Stimulated activated naive B cell treated with anti-CD40 and anti-IgM and Interleukin-4, amounts not matched to agents 10 μg/mL and 1 μg/mL and 100 μg/mL, for 72 hours (primary cell): ENCODE measurements at regions not wholly inside any gene's neighbourhood (a gene's known extent, or its start where the extent isn't known, plus 50 kb on each side); places are given as distances from the start of the nearest gene placed in this dataset.
A peak's percentile ranks its signal among the peaks of the same experiment; 100 is the strongest.

ENCODE experiments used
- ATAC-seq, 2 donors: fragments of 150-1000 bp; cut with Tn5 transposase; replicated peaks; 2 replicates each; pipeline ENCODE4 v1.10.0; 2021; ENCODE audit warnings: moderate library complexity in 1 of 2
- DNase-seq: peaks from one replicate; pipeline ENCODE4 v3.0.0; 2021
- H3K27ac Mint-ChIP-seq: one replicate; pipeline ENCODE4 v1.8.0; 2022; ENCODE audit warnings: mild to moderate bottlenecking, mixed read lengths
- H3K27me3 Mint-ChIP-seq, 2 donors: one replicate each; pipeline ENCODE4 v1.8.0; 2022; ENCODE audit warnings: mixed read lengths in 2 of 2
- H3K36me3 Mint-ChIP-seq, 2 donors: one replicate each; pipeline ENCODE4 v1.8.0; 2022; ENCODE audit warnings: mixed read lengths in 2 of 2, mild to moderate bottlenecking in 1 of 2
- H3K4me1 Mint-ChIP-seq, 2 donors: one replicate each; pipeline ENCODE4 v1.8.0; 2022; ENCODE audit warnings: mixed read lengths in 2 of 2, mild to moderate bottlenecking in 1 of 2
- H3K4me3 Mint-ChIP-seq, 2 donors: one replicate each; pipeline ENCODE4 v1.8.0; 2022; ENCODE audit warnings: mild to moderate bottlenecking in 2 of 2, mixed read lengths in 2 of 2, moderate library complexity in 1 of 2
- H3K9me3 Mint-ChIP-seq, 2 donors: one replicate each; pipeline ENCODE4 v1.8.0; 2022; ENCODE audit warnings: mixed read lengths in 2 of 2, mild to moderate bottlenecking in 1 of 2

- Mint-ChIP-seq H3K4me1 (peaks cover 40 to 51% of the 10 kb centered on the region in 2 donors), H3K9me3 (no peaks in the 10 kb centered on the region), H3K27ac (no peak overlapping the region), H3K4me3 (no peak overlapping the region), H3K36me3 (no peaks in the 10 kb centered on the region), H3K27me3 (no peaks in the 10 kb centered on the region)
- DNase-seq, result no peak
- peak; percentile 43 to 57 for ATAC-seq
Observed at GRCh38 chr9:90025816-90026215, 421.0 kb downstream of the GADD45G start.

- no peaks in the 10 kb centered on the region for H3K36me3 Mint-ChIP-seq
- peaks cover 34 to 39% of the 10 kb centered on the region in 2 donors for H3K4me1 Mint-ChIP-seq
- no peaks in the 10 kb centered on the region for H3K9me3 Mint-ChIP-seq
- H3K27ac Mint-ChIP-seq, result no peak overlapping the region
- H3K27me3 Mint-ChIP-seq, result no peaks in the 10 kb centered on the region
- DNase-seq (no peak), ATAC-seq (no peak)
- no peak overlapping the region for H3K4me3 Mint-ChIP-seq
Observed at GRCh38 chr9:90027296-90027790, 422.5 kb downstream of the GADD45G start.

DNA sequence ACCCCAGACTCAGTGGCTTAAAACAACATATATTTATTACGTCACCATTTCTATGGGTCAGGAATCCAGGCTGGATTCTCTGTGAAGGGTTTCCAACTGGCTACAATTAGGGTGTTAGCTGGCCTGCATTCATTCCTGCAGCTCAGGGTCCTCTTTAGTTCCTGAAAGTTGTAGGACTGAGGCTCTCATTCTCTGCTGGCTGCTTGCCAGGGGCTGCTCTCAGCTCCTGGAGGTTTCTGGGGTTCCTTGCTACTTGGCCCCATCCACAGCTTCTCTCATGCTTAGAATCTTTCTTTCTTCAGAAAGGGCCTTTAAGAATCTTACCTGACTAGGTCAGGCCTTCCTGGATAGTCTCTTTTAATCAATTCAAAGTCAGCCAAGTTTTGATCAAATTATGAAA lies 424.6 kb downstream of the GADD45G start:
- no peak for ATAC-seq
- Mint-ChIP-seq H3K9me3 (no peaks in the 10 kb centered on the region), H3K27ac (no peak overlapping the region)

GRCh38 chr9:90029996-90030395 lies 425.2 kb downstream of the GADD45G start:
- no peaks in the 10 kb centered on the region for H3K27me3 Mint-ChIP-seq
- no peaks in the 10 kb centered on the region for H3K36me3 Mint-ChIP-seq
- H3K4me3 Mint-ChIP-seq, result no peak overlapping the region
- H3K9me3 Mint-ChIP-seq, result no peaks in the 10 kb centered on the region
- DNase-seq (no peak), ATAC-seq (no peak)
- H3K4me1 Mint-ChIP-seq, result peaks cover 11 to 13% of the 10 kb centered on the region in 2 donors
- no peak overlapping the region for H3K27ac Mint-ChIP-seq

More for the DNA sequence above, 424.6 kb downstream of the GADD45G start:
- Mint-ChIP-seq H3K4me3 (no peak overlapping the region), H3K27me3 (no peaks in the 10 kb centered on the region), H3K4me1 (peaks cover 18 to 19% of the 10 kb centered on the region in 2 donors), H3K36me3 (no peaks in the 10 kb centered on the region)
- no peak for DNase-seq

DNA sequence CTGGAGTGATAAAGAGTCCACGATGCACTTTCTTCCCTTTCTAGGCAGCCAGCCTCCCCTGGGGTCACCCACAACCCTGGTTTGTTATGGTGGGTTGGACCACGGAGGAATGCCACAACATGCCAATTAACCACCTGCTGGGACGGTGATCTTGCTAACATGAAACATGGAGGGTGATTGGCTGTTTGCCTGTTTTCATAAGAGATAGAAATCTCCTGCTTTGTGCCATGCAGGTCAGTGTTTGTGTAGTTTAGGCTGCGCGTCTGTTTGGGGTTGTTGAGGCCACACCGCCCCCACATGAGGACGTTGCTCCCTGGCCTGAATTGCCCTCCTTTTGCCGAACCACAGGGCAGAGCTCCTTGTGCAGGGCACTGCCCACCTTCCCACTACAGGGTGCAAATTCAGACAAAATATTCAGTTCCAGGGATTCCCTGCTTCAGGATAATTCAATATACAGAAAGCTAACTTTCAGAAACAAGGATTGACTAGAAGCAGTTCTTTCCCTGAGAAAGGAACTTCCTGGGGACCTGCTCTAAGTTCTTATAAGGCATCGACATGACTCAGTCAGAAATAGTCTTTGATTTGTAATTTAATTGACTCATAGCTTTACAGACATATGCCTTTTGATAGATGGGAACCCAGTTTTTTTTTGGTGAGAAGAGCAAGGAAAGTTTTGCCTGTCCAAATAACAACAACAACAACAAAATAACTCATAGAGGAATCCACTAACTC lies 427.6 kb downstream of the GADD45G start:
- Mint-ChIP-seq H3K27ac (no peak overlapping the region), H3K9me3 (no peaks in the 10 kb centered on the region), H3K4me1 (peaks cover 0 to 1% of the 10 kb centered on the region in 2 donors), H3K36me3 (no peaks in the 10 kb centered on the region), H3K27me3 (no peaks in the 10 kb centered on the region), H3K4me3 (no peak overlapping the region)
- no peak for ATAC-seq
- no peak for DNase-seq

DNA sequence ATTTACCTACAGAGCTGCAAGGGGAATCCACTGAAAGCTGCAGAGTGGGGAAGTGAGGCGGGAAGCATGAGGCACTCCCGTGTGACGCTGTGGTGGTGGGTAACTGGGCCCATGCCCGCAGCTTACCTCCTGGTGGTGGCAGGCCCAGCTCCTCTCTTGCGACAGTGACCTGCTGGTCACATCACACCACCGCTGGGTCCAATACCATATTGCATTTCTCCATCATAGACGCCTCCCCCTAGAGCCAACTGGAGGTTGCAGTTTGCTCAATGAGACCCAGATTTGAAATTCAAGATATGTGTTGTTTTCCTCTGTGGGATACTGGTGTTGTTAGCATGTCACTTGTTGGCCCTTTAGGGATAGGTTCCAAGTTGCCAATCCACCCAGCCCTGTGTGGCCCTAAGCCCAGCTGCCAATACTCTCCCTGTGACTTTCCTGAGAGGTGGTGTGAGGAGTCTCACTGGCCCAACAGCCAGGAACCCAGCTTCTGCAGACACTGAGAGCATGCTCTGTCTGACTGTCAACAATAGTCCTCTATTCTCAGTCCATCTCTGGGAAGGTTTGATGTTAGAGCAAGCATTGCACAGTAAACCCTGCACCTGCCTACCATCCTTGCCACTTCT lies 428.3 kb downstream of the GADD45G start:
- Mint-ChIP-seq H3K4me3 (no peak overlapping the region), H3K36me3 (no peaks in the 10 kb centered on the region), H3K27me3 (no peaks in the 10 kb centered on the region), H3K4me1 (peaks cover 0 to 1% of the 10 kb centered on the region in 2 donors), H3K9me3 (no peaks in the 10 kb centered on the region), H3K27ac (no peak overlapping the region)
- ATAC-seq (no peak), DNase-seq (no peak)

GRCh38 chr9:90034071-90034470 lies 429.3 kb downstream of the GADD45G start:
- Mint-ChIP-seq H3K4me1 (peaks cover 0 to 1% of the 10 kb centered on the region in 2 donors), H3K27ac (no peak overlapping the region), H3K36me3 (no peaks in the 10 kb centered on the region), H3K9me3 (no peaks in the 10 kb centered on the region), H3K4me3 (no peak overlapping the region), H3K27me3 (no peaks in the 10 kb centered on the region)
- no peak for DNase-seq
- no peak for ATAC-seq

DNA sequence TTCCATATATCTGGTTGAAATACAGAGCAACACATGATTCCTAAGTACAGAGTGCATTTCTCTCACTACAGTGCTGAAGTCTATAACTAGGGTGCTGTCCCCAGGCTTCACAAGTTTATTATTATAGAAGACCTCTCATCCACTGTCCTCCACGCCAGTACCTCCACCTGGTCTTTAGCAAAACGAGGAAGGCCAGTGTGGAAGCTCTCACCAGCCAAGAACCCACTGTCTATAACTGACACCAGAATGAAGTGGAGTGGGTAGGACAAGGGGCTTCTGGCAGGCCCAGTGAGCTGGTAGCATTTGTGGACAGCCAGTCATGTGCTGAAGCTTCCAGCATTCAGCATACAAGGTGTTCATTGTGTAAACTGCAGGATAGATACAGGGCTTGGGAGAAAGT lies 430.7 kb downstream of the GADD45G start:
- H3K27me3 Mint-ChIP-seq, result peaks cover 0 to 6% of the 10 kb centered on the region in 2 donors
- ATAC-seq (no peak), DNase-seq (no peak)
- peaks cover 0 to 1% of the 10 kb centered on the region in 2 donors for H3K4me1 Mint-ChIP-seq
- H3K9me3 Mint-ChIP-seq, result peaks cover 0 to under 1% of the 10 kb centered on the region in 2 donors
- H3K27ac Mint-ChIP-seq, result no peak overlapping the region
- no peaks in the 10 kb centered on the region for H3K36me3 Mint-ChIP-seq
- H3K4me3 Mint-ChIP-seq, result no peak overlapping the region

GRCh38 chr9:90037146-90037797 lies 432.5 kb downstream of the GADD45G start:
- peaks cover 0 to 6% of the 10 kb centered on the region in 2 donors for H3K27me3 Mint-ChIP-seq
- no peak for ATAC-seq

GRCh38 chr9:90038763-90039162 lies 434.0 kb downstream of the GADD45G start:
- H3K9me3 Mint-ChIP-seq, result peaks cover 2 to 5% of the 10 kb centered on the region in 2 donors
- H3K4me3 Mint-ChIP-seq, result no peak overlapping the region
- ATAC-seq, result no peak
- no peak overlapping the region for H3K27ac Mint-ChIP-seq
- peaks cover 0 to 6% of the 10 kb centered on the region in 2 donors for H3K27me3 Mint-ChIP-seq
- peaks cover 0 to 1% of the 10 kb centered on the region in 2 donors for H3K4me1 Mint-ChIP-seq
- DNase-seq, result no peak
- H3K36me3 Mint-ChIP-seq, result no peaks in the 10 kb centered on the region

More at GRCh38 chr9:90037146-90037797, 432.5 kb downstream of the GADD45G start:
- Mint-ChIP-seq H3K36me3 (no peaks in the 10 kb centered on the region), H3K4me3 (no peak overlapping the region), H3K27ac (no peak overlapping the region), H3K4me1 (no peaks in the 10 kb centered on the region), H3K9me3 (peaks cover 2 to 5% of the 10 kb centered on the region in 2 donors)
- no peak for DNase-seq

DNA sequence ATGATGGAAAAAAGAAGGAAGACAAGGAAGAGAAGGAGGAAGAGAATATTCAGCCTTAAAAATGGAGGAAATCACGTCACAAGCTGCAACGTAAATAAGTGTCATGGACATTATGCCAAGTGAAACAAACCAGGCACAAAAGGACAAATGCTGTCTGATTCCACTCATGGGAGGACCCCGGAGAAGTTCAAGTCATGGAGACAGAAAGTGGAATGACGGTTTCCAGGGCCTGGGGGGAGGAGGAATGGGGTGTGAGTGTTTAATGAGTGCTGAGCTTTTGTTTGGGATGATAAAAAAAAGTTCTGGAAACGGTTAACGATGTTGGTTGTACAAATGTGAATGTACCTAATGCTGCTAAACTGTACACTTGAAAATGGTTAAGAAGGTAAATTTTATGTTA lies 439.5 kb downstream of the GADD45G start:
- no peak for DNase-seq
- H3K4me1 Mint-ChIP-seq, result peaks cover 6 to 9% of the 10 kb centered on the region in 2 donors
- H3K27ac Mint-ChIP-seq, result no peak overlapping the region
- H3K27me3 Mint-ChIP-seq, result peaks cover 0 to 6% of the 10 kb centered on the region in 2 donors
- peaks cover 4 to 9% of the 10 kb centered on the region in 2 donors for H3K9me3 Mint-ChIP-seq
- no peaks in the 10 kb centered on the region for H3K36me3 Mint-ChIP-seq
- ATAC-seq, result no peak
- H3K4me3 Mint-ChIP-seq, result no peak overlapping the region

- H3K9me3 Mint-ChIP-seq, result peaks cover 4 to 9% of the 10 kb centered on the region in 2 donors
- no peak overlapping the region for H3K27ac Mint-ChIP-seq
- ATAC-seq, result no peak
- peaks cover 6 to 9% of the 10 kb centered on the region in 2 donors for H3K4me1 Mint-ChIP-seq
- DNase-seq, result no peak
- peaks cover 0 to 2% of the 10 kb centered on the region in 2 donors for H3K27me3 Mint-ChIP-seq
- no peak overlapping the region for H3K4me3 Mint-ChIP-seq
- no peaks in the 10 kb centered on the region for H3K36me3 Mint-ChIP-seq
Observed at GRCh38 chr9:90044710-90045151, 439.9 kb downstream of the GADD45G start.

GRCh38 chr9:90046317-90046861 lies 441.6 kb downstream of the GADD45G start:
- DNase-seq (no peak), ATAC-seq (no peak)
- Mint-ChIP-seq H3K9me3 (peaks cover 2 to 4% of the 10 kb centered on the region in 2 donors), H3K27me3 (no peaks in the 10 kb centered on the region), H3K27ac (no peak overlapping the region), H3K4me1 (peaks cover 6 to 9% of the 10 kb centered on the region in 2 donors), H3K36me3 (no peaks in the 10 kb centered on the region), H3K4me3 (no peak overlapping the region)

DNA sequence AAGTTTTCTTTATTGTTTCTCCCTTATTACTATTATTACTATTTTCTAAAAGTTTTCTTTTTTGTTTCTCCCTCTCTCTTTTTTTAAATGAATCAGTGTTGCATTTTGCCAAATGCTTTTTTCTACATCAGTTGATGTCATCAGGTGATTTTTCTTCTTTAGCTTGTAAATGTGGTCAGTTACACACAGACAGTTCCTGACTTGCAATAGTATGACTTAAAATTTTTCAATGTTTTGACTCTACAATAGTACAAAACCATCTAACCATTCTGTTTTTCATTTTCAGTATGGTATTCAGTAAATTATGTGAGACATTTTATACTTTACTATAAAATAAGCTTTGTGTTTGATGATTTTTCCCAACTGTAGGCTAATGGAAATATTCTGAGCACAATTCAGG lies 443.0 kb downstream of the GADD45G start:
- Mint-ChIP-seq H3K27me3 (peaks cover 0 to 7% of the 10 kb centered on the region in 2 donors), H3K36me3 (no peaks in the 10 kb centered on the region), H3K9me3 (peaks cover 2 to 4% of the 10 kb centered on the region in 2 donors), H3K4me1 (peaks cover 6 to 9% of the 10 kb centered on the region in 2 donors), H3K27ac (no peak overlapping the region), H3K4me3 (no peak overlapping the region)
- ATAC-seq, result no peak
- no peak for DNase-seq
